ENCODE measurements at regions not wholly inside any gene's neighbourhood (a gene's known extent, or its start where the extent isn't known, plus 50 kb on each side); places are given as distances from the start of the nearest gene placed in this dataset.

GRCh38 chr11:94243571-94244515, 60.5 kb upstream of the IZUMO1R start:
- no peaks in the 10 kb centered on the region for H3K4me1 ChIP-seq (ENCODE audit: control insufficient read depth in 4 of 4, insufficient read depth in 4 of 4, low read length in 3 of 4)
- peaks cover 0 to 1% (median 0%) of the 10 kb centered on the region in 4 donors for H3K9me3 ChIP-seq (ENCODE audit: control insufficient read depth in 4 of 4, low read length in 3 of 4)
- H3K36me3 ChIP-seq (ENCODE audit: control insufficient read depth in 4 of 4, insufficient read depth in 3 of 4, low read depth in 1 of 4, low read length in 3 of 4): no peaks in the 10 kb centered on the region
- TF ChIP-seq HNF4A (conservative IDR thresholded peaks at IDR 0.05) (no peak), YY1 (IDR thresholded peaks at IDR 0.05) (no peak), NR2F2 (IDR thresholded peaks at IDR 0.05) (no peak), FOXA2 (IDR thresholded peaks at IDR 0.05) (no peak), ATF3 (IDR thresholded peaks at IDR 0.05) (no peak), SP1 (IDR thresholded peaks at IDR 0.05) (no peak), FOXA1 (IDR thresholded peaks at IDR 0.05) (no peak), RXRA (IDR thresholded peaks at IDR 0.05) (no peak), CTCF (IDR thresholded peaks at IDR 0.05; ENCODE audit: low read depth, low read length, missing input control) (no peak), EGR1 (IDR thresholded peaks at IDR 0.05; ENCODE audit: low read depth in 2 of 2) (no peak), REST (IDR thresholded peaks at IDR 0.05) (no peak), GABPA (IDR thresholded peaks at IDR 0.05 in 1 of 2, conservative IDR thresholded peaks at IDR 0.05 in 1 of 2) (no peak), TAF1 (conservative IDR thresholded peaks at IDR 0.05) (no peak), JUND (IDR thresholded peaks at IDR 0.05) (no peak), RAD21 (IDR thresholded peaks at IDR 0.05) (no peak), HNF4G (IDR thresholded peaks at IDR 0.05) (no peak)
- TF ChIP-seq, protein P1, sequence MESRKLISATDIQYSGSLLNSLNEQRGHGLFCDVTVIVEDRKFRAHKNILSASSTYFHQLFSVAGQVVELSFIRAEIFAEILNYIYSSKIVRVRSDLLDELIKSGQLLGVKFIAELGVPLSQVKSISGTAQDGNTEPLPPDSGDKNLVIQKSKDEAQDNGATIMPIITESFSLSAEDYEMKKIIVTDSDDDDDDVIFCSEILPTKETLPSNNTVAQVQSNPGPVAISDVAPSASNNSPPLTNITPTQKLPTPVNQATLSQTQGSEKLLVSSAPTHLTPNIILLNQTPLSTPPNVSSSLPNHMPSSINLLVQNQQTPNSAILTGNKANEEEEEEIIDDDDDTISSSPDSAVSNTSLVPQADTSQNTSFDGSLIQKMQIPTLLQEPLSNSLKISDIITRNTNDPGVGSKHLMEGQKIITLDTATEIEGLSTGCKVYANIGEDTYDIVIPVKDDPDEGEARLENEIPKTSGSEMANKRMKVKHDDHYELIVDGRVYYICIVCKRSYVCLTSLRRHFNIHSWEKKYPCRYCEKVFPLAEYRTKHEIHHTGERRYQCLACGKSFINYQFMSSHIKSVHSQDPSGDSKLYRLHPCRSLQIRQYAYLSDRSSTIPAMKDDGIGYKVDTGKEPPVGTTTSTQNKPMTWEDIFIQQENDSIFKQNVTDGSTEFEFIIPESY (IDR thresholded peaks at IDR 0.05): no peak
- TF ChIP-seq, protein P2, sequence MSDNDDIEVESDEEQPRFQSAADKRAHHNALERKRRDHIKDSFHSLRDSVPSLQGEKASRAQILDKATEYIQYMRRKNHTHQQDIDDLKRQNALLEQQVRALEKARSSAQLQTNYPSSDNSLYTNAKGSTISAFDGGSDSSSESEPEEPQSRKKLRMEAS (IDR thresholded peaks at IDR 0.05): no peak
- no peak overlapping the region for H3K27ac ChIP-seq (ENCODE audit: low read depth in 1 of 2, low read length in 2 of 2)
- no peak overlapping the region for H3K9ac ChIP-seq (ENCODE audit: low read depth in 1 of 2, low read length in 2 of 2)
- DNase-seq (ENCODE audit: low spot score): no peak
- H3K4me3 ChIP-seq (ENCODE audit: low read depth in 1 of 3, low read length in 3 of 3): no peak overlapping the region
- 71% methylated on average over 4 of the region's 4 CpGs for WGBS
- H3K27me3 ChIP-seq (ENCODE audit: control insufficient read depth in 4 of 4, insufficient read depth in 4 of 4, low read length in 3 of 4): no peaks in the 10 kb centered on the region
